Naive thymus-derived CD4-positive, alpha-beta T cell (primary cell): ENCODE measurements at regions not wholly inside any gene's neighbourhood (a gene's known extent, or its start where the extent isn't known, plus 50 kb on each side); places are given as distances from the start of the nearest gene placed in this dataset.

Source experiments
- ATAC-seq: fragments of 150-1000 bp; cut with Tn5 transposase; 2 replicates; pipeline ENCODE4 v1.10.0; 2021; ENCODE audit warnings: mild to moderate bottlenecking, moderate library complexity
- CTCF ChIA-PET: fragments of 350-600 bp; sonication (Branson Sonifier 250); formaldehyde crosslinking; loops from one replicate; lab custom pipeline; 2021; ENCODE audit warnings: antibody characterized with exemption; lab: Charles Lee
- POLR2A ChIA-PET: fragments of 350-600 bp; sonication (Branson Sonifier 250); formaldehyde crosslinking; loops from one replicate; lab custom pipeline; 2021; ENCODE audit warnings: antibody characterized with exemption, inconsistent platforms; lab: Charles Lee
- DNase-seq, 9 donors: peaks; one replicate each; pipeline versions ENCODE4 v3.0.0 to v3.0.0-alpha.2; 2020 to 2022; ENCODE audit warnings: mixed read lengths in 1 of 9
- H3K27ac ChIP-seq: one replicate; pipeline ENCODE4 v1.7.0; 2013; ENCODE audit warnings: mild to moderate bottlenecking, low read depth, low read length, moderate library complexity
- H3K27me3 ChIP-seq, 2 donors: one replicate each; pipeline ENCODE4 v1.7.0; 2013; ENCODE audit warnings: low read length in 2 of 2, mild to moderate bottlenecking in 2 of 2, moderate library complexity in 2 of 2; ENCODE audit not compliant: control insufficient read depth in 2 of 2, insufficient read depth in 2 of 2
- H3K36me3 ChIP-seq, 3 experiments: 1 replicate in 2 of 3; 2 replicates in 1 of 3; pipeline ENCODE4 v1.7.0; 2013; ENCODE audit warnings: low read length in 3 of 3, mild to moderate bottlenecking in 3 of 3, moderate library complexity in 1 of 3; ENCODE audit not compliant: insufficient read depth in 3 of 3, control insufficient read depth in 2 of 3
- H3K4me1 ChIP-seq, 2 donors: one replicate each; pipeline ENCODE4 v1.7.0; 2013; ENCODE audit warnings: low read length in 2 of 2, mild to moderate bottlenecking in 2 of 2, moderate library complexity in 1 of 2; ENCODE audit not compliant: control insufficient read depth in 2 of 2, insufficient read depth in 2 of 2
- H3K4me3 ChIP-seq: 2 replicates; pipeline ENCODE4 v1.7.0; 2013; ENCODE audit warnings: mild to moderate bottlenecking, low read length
- H3K9me3 ChIP-seq, 3 experiments: 1 replicate in 2 of 3; 2 replicates in 1 of 3; pipeline ENCODE4 v1.7.0; 2013; ENCODE audit warnings: low read length in 3 of 3; ENCODE audit not compliant: control insufficient read depth in 2 of 3
- H3K27ac Mint-ChIP-seq, 9 donors: one replicate each; pipeline ENCODE4 v1.8.0; 2020 to 2022; ENCODE audit warnings: mixed read lengths in 9 of 9, mild to moderate bottlenecking in 8 of 9, moderate library complexity in 5 of 9, inconsistent platforms in 2 of 9
- H3K27me3 Mint-ChIP-seq, 5 donors: one replicate each; pipeline ENCODE4 v1.8.0; 2021 to 2022; ENCODE audit warnings: mixed read lengths in 5 of 5, mild to moderate bottlenecking in 1 of 5
- H3K36me3 Mint-ChIP-seq, 5 donors: one replicate each; pipeline ENCODE4 v1.8.0; 2020 to 2022; ENCODE audit warnings: mixed read lengths in 5 of 5, mild to moderate bottlenecking in 3 of 5, inconsistent platforms in 1 of 5
- H3K4me1 Mint-ChIP-seq, 7 donors: one replicate each; pipeline ENCODE4 v1.8.0; 2020 to 2022; ENCODE audit warnings: mixed read lengths in 7 of 7, mild to moderate bottlenecking in 3 of 7, inconsistent platforms in 1 of 7
- H3K4me3 Mint-ChIP-seq, 10 donors: one replicate each; pipeline ENCODE4 v1.8.0; 2020 to 2022; ENCODE audit warnings: mild to moderate bottlenecking in 10 of 10, mixed read lengths in 10 of 10, moderate library complexity in 6 of 10, inconsistent platforms in 2 of 10
- H3K9me3 Mint-ChIP-seq, 11 donors: one replicate each; pipeline ENCODE4 v1.8.0; 2020 to 2022; ENCODE audit warnings: mixed read lengths in 11 of 11, mild to moderate bottlenecking in 4 of 11, inconsistent platforms in 1 of 11, moderate library complexity in 1 of 11
- intact Hi-C, 2 donors: fragments of 100-400 bp; cut with micrococcal nuclease; formaldehyde crosslinking; loops; one replicate each; pipeline ENCODE4 v1.15.1; 2023

DNA sequence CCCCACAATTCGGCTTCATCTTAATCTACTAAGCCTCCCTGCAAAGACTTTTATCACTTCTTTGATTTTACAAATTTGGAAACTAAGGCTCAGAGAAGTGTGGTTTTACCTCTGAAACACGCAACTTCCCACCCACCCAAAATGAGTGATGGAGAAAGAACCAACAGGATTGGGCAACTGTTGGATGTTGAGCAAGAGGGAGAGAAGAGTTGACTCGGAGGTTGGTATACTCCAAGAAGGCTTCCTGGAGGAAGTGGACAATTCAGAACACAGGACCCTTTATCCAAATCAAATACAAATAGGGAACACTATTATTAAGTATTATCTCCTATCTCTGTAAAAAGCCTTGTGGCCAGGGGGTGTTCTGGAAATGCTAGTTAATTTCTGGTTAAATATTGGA lies 323.0 kb downstream of the C16orf95 start:
- Mint-ChIP-seq H3K27me3 (peaks cover 2 to 65% (median 35%) of the 10 kb centered on the region in 5 donors), H3K9me3 (peaks cover 0 to 12% (median 0%) of the 10 kb centered on the region in 11 donors), H3K27ac (no peak overlapping the region), H3K36me3 (peaks cover 0 to 3% (median 0%) of the 10 kb centered on the region in 5 donors), H3K4me1 (peaks cover 0 to 10% (median 4%) of the 10 kb centered on the region in 7 donors), H3K4me3 (no peak overlapping the region)
- CTCF ChIA-PET = no interaction called here
- no peak for DNase-seq
- POLR2A ChIA-PET = no interaction called here
- ATAC-seq = no peak
- H3K27ac ChIP-seq = no peak overlapping the region
- no peaks in the 10 kb centered on the region for H3K36me3 ChIP-seq
- intact Hi-C loops = no loop called here
- no peaks in the 10 kb centered on the region for H3K27me3 ChIP-seq
- H3K4me1 ChIP-seq = no peaks in the 10 kb centered on the region
- no peak overlapping the region for H3K4me3 ChIP-seq
- H3K9me3 ChIP-seq = no peaks in the 10 kb centered on the region

DNA sequence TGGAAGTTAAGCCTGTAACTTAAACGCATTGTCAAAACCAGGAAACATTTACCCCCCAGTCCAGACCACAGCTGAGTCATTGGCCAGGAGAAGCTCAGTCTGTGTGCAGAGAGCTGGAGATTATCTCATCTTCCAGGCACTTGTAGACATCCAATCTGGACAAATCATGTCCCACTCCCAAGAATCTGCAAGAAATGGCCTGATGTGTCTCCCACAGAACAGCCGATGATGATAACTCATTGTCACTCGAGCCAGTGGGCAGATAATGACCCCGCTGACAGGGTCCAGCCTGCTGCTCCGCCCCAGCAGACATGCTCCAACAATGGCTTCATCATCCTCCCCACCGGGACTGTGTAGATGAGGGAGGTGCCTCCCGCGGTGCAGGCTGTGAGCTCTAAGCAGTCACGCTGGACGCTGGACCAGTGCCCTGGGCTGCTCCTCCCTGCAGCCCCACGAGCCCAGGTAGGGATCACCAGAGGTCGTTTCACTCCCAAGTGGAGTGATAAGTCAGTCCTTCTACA lies 322.5 kb downstream of the C16orf95 start:
- Histone ChIP-seq H3K27ac (no peak overlapping the region), H3K27me3 (no peaks in the 10 kb centered on the region), H3K9me3 (no peaks in the 10 kb centered on the region), H3K4me3 (no peak overlapping the region), H3K36me3 (no peaks in the 10 kb centered on the region), H3K4me1 (no peaks in the 10 kb centered on the region)
- ChIA-PET POLR2A (no interaction called here), CTCF (no interaction called here)
- Mint-ChIP-seq H3K4me1 (peaks cover 0 to 10% (median 4%) of the 10 kb centered on the region in 7 donors), H3K27ac (no peak overlapping the region), H3K36me3 (peaks cover 0 to 3% (median 0%) of the 10 kb centered on the region in 5 donors), H3K27me3 (peaks cover 2 to 65% (median 37%) of the 10 kb centered on the region in 5 donors), H3K9me3 (peaks cover 0 to 12% (median 0%) of the 10 kb centered on the region in 11 donors), H3K4me3 (no peak overlapping the region)
- ATAC-seq (no peak), DNase-seq (no peak)
- intact Hi-C loops = no loop called here

DNA sequence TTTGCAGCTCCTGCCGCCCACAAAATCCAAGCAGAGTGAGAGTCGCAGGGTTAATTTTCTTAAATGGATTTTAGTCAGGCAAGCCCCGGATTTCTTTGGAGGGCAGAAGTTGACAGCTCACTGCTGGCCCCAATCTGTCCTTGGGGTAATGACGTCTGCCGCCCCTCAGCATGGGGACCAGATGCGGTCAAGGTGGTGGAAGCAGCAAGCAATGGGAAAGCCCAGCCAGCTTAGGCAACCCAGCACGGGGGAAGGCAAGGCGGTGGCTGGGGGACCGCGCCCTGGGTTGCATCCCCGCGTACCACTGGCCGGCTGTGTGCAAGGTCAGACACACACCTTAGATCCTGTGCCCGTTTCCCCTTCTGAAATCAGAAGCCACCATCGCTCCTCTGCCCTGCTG lies 321.7 kb downstream of the C16orf95 start:
- H3K9me3 ChIP-seq = no peaks in the 10 kb centered on the region
- no peak overlapping the region for H3K4me3 ChIP-seq
- no peaks in the 10 kb centered on the region for H3K27me3 ChIP-seq
- peaks cover 0 to 6% (median 1%) of the 10 kb centered on the region in 7 donors for H3K4me1 Mint-ChIP-seq
- no peak overlapping the region for H3K4me3 Mint-ChIP-seq
- no peak overlapping the region for H3K27ac Mint-ChIP-seq
- H3K36me3 ChIP-seq = no peaks in the 10 kb centered on the region
- peaks cover 0 to 12% (median 0%) of the 10 kb centered on the region in 11 donors for H3K9me3 Mint-ChIP-seq
- H3K27me3 Mint-ChIP-seq = peaks cover 4 to 64% (median 37%) of the 10 kb centered on the region in 5 donors
- DNase-seq (no peak), ATAC-seq (no peak)
- intact Hi-C loops = no loop called here
- H3K27ac ChIP-seq = no peak overlapping the region
- H3K36me3 Mint-ChIP-seq = peaks cover 0 to 3% (median 0%) of the 10 kb centered on the region in 5 donors
- ChIA-PET POLR2A (no interaction called here), CTCF (no interaction called here)
- no peaks in the 10 kb centered on the region for H3K4me1 ChIP-seq

DNA sequence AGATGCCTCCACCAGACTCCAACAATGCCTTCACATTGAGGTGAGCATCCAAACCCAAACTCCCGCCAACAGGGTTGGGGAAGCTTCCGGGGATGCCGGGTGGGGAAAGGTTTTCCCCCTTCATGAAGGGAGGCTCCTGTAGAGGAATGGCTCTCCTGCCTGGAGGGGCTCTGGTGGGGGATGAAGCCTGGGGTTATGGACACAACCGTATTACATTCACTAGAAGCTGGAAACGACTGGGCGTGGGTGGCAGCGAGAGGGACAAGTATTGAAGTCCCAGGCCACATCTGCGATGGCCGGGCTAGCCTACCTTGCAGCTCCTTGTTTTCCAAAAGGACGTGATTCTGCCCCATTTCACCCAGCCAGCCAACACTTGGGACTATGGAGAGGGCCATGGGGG lies 321.1 kb downstream of the C16orf95 start:
- POLR2A ChIA-PET = no interaction called here

DNA sequence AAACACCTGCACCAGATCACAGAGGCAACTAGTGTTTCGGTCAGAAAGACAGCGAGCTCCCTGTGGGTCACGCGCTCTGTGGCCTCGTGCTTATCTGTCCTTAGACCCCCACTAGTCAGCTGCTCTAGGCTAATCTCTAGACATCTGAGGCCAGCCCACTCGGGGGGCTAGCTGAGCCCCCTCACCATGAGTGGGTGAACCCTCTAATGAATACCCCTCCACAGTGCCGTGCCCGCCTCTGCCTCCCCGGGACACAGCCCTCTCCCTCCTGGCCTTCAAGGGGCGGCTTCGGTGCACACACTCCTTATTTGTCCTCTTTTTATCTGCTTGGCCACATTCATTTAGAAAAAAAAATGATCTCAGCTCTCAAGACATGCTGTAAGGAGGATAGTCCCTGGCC lies 320.1 kb downstream of the C16orf95 start:
- no peaks in the 10 kb centered on the region for H3K4me1 Mint-ChIP-seq
- Histone ChIP-seq H3K4me1 (no peaks in the 10 kb centered on the region), H3K36me3 (no peaks in the 10 kb centered on the region), H3K4me3 (no peak overlapping the region), H3K9me3 (no peaks in the 10 kb centered on the region), H3K27ac (no peak overlapping the region), H3K27me3 (no peaks in the 10 kb centered on the region)
- ChIA-PET POLR2A (no interaction called here), CTCF (no interaction called here)
- peaks cover 2 to 53% (median 27%) of the 10 kb centered on the region in 5 donors for H3K27me3 Mint-ChIP-seq
- ATAC-seq (no peak), DNase-seq (no peak)
- H3K36me3 Mint-ChIP-seq = peaks cover 0 to 3% (median 0%) of the 10 kb centered on the region in 5 donors
- no peak overlapping the region for H3K4me3 Mint-ChIP-seq
- intact Hi-C loops = no loop called here
- peaks cover 0 to 12% (median 2%) of the 10 kb centered on the region in 11 donors for H3K9me3 Mint-ChIP-seq
- no peak overlapping the region for H3K27ac Mint-ChIP-seq

More for the DNA sequence above, 321.1 kb downstream of the C16orf95 start:
- CTCF ChIA-PET = no interaction called here
- intact Hi-C loops = no loop called here
- no peak overlapping the region for H3K27ac Mint-ChIP-seq
- Histone ChIP-seq H3K27me3 (no peaks in the 10 kb centered on the region), H3K36me3 (no peaks in the 10 kb centered on the region), H3K4me1 (no peaks in the 10 kb centered on the region), H3K9me3 (no peaks in the 10 kb centered on the region), H3K4me3 (no peak overlapping the region), H3K27ac (no peak overlapping the region)
- H3K9me3 Mint-ChIP-seq = peaks cover 0 to 12% (median 0%) of the 10 kb centered on the region in 11 donors
- peaks cover 2 to 57% (median 33%) of the 10 kb centered on the region in 5 donors for H3K27me3 Mint-ChIP-seq
- H3K36me3 Mint-ChIP-seq = peaks cover 0 to 3% (median 0%) of the 10 kb centered on the region in 5 donors
- no peak overlapping the region for H3K4me3 Mint-ChIP-seq
- ATAC-seq (no peak), DNase-seq (no peak)
- peaks cover 0 to 1% (median 0%) of the 10 kb centered on the region in 7 donors for H3K4me1 Mint-ChIP-seq

DNA sequence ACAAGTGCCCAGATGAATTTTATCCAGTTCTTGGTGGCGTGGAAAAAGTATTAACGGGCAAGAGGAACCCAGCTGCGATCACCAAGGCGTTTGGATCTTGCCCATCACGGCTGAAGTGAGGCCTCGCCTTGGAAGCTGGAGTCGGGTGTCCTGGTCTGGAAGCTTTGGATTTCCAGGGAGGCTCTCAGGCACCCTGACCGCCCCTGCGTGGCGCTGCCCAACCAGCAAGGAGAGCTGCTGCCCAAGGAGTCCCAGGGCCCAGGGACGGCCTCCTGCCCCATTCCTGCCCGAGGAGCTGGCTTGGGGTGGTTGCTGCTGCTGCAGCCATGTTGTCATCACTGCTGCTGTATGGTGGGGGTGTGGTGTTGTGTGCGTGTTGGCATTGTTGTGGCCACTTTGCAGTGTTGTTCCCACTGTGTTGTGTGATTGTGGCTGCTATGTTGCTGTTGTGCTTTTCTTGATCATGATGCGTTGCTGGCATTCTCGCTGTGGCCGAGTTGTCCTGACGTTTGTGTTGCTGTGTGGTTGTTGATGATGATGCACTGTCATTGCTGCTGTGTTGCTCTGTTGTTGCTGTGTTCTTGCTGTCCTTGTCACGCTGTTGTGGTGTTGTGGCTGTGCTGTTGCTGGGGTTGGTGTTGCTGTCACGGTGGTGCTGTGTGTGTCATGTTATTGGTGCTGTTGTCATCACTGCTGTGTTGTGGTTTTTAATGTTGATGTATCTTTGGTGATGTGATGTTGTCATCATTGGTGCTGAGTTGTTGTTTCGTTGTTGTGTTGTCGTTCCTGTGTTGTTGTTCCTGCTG lies 318.8 kb downstream of the C16orf95 start:
- H3K9me3 Mint-ChIP-seq = peaks cover 0 to 5% (median 3%) of the 10 kb centered on the region in 11 donors
- no peaks in the 10 kb centered on the region for H3K36me3 ChIP-seq
- no peaks in the 10 kb centered on the region for H3K4me1 ChIP-seq
- ChIA-PET POLR2A (no interaction called here), CTCF (no interaction called here)
- H3K27me3 ChIP-seq = no peaks in the 10 kb centered on the region
- H3K4me1 Mint-ChIP-seq = no peaks in the 10 kb centered on the region
- peaks cover 2 to 40% (median 15%) of the 10 kb centered on the region in 5 donors for H3K27me3 Mint-ChIP-seq
- no peak overlapping the region for H3K27ac Mint-ChIP-seq
- no peak overlapping the region for H3K27ac ChIP-seq
- ATAC-seq = no peak
- peaks cover 0 to 3% (median 0%) of the 10 kb centered on the region in 5 donors for H3K36me3 Mint-ChIP-seq
- H3K9me3 ChIP-seq = no peaks in the 10 kb centered on the region
- no peak overlapping the region for H3K4me3 ChIP-seq
- DNase-seq = no peak
- intact Hi-C loops = no loop called here
- H3K4me3 Mint-ChIP-seq = no peak overlapping the region
